Esophagus (tissue), 2 donors: ENCODE measurements at regions not wholly inside any gene's neighbourhood (a gene's known extent, or its start where the extent isn't known, plus 50 kb on each side); places are given as distances from the start of the nearest gene placed in this dataset.
"Not testable (repeated sequence)": the region's sequence is repeated elsewhere in the genome, so short reads cannot be mapped to it uniquely, and the experiment has no call there.

Experiments used
- H3K27ac ChIP-seq, 2 donors: one replicate each; pipeline ENCODE4 v1.5.1; 2013; ENCODE audit warnings: low read depth in 2 of 2, mild to moderate bottlenecking in 2 of 2, inconsistent platforms in 1 of 2, low read length in 1 of 2, moderate library complexity in 1 of 2
- H3K27me3 ChIP-seq, 2 donors: one replicate each; pipeline ENCODE4 v1.6.1; 2013; ENCODE audit warnings: low read length in 2 of 2, control low read depth in 1 of 2, mild to moderate bottlenecking in 1 of 2; ENCODE audit not compliant: insufficient read depth in 2 of 2, control insufficient read depth in 1 of 2
- H3K36me3 ChIP-seq, 2 donors: one replicate each; pipeline ENCODE4 v1.6.1; 2013; ENCODE audit warnings: low read length in 1 of 2; ENCODE audit not compliant: control insufficient read depth in 2 of 2, insufficient read depth in 2 of 2
- H3K4me1 ChIP-seq, 2 donors: one replicate each; pipeline ENCODE4 v1.6.1; 2013; ENCODE audit warnings: low read length in 1 of 2; ENCODE audit not compliant: control insufficient read depth in 2 of 2, insufficient read depth in 2 of 2
- H3K4me3 ChIP-seq, 2 donors: one replicate each; pipeline ENCODE4 v1.5.1; 2013; ENCODE audit warnings: low read length in 2 of 2, mild to moderate bottlenecking in 2 of 2, low read depth in 1 of 2, moderate library complexity in 1 of 2
- H3K9me3 ChIP-seq, 2 donors: one replicate each; pipeline ENCODE4 v1.6.1; 2013; ENCODE audit warnings: mild to moderate bottlenecking in 2 of 2, low read depth in 1 of 2, low read length in 1 of 2, moderate library complexity in 1 of 2; ENCODE audit not compliant: control insufficient read depth in 2 of 2, insufficient read depth in 1 of 2
- WGBS, 2 donors: extraction: QIAGEN DNeasy Blood & Tissue Kit; methylation state at CpG; one replicate each; pipeline ENCODE4 v1.1.7; 2013; 5-methylcytosine and 5-hydroxymethylcytosine counted together
- donor health status: healthy with polysubstance abuse.
- donor health status: Bipolar disorder and iron deficiency.

- WGBS, 2 donors: 7 to 10% methylated on average over 3 of the region's 3 CpGs
These were observed 111.7 kb upstream of the CDK13 start for GRCh38 chr7:39838326-39838725.

GRCh38 chr7:39845006-39845405, 105.0 kb upstream of the CDK13 start:
- H3K4me3 ChIP-seq: no peak overlapping the region
- no peak overlapping the region for H3K27ac ChIP-seq
- WGBS, 2 donors: 41 to 51% methylated on average over 2 of the region's 2 CpGs
- no peaks in the 10 kb centered on the region for H3K36me3 ChIP-seq
- no peaks in the 10 kb centered on the region for H3K27me3 ChIP-seq
- H3K4me1 ChIP-seq: no peaks in the 10 kb centered on the region
- H3K9me3 ChIP-seq: no peaks in the 10 kb centered on the region

More at GRCh38 chr7:39838326-39838725, 111.7 kb upstream of the CDK13 start:
- no peaks in the 10 kb centered on the region for H3K27me3 ChIP-seq
- no peaks in the 10 kb centered on the region for H3K36me3 ChIP-seq
- no peak overlapping the region for H3K4me3 ChIP-seq
- peaks cover 0 to 3% of the 10 kb centered on the region in 2 donors for H3K4me1 ChIP-seq
- H3K27ac ChIP-seq: no peak overlapping the region
- no peaks in the 10 kb centered on the region for H3K9me3 ChIP-seq

DNA sequence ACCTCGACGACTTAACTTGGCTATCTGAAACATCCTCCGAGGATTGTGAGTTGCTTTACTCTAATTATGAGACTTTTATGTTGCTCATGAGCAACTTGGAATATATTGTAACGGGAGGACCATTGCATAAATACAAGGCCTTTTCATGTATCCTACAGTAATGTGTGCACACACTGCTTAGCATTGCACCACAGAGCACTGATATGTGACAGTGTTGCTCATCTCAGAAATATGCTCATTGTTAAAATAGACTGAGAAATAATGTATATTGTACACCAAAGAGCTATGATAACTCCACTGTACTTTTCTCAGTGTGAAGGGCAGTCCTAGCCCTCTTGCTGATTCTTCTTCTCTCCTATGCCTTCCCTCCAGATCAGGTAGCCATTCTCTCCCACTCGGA, 102.8 kb upstream of the CDK13 start:
- Histone ChIP-seq H3K4me3 (no peak overlapping the region), H3K27ac (no peak overlapping the region), H3K36me3 (no peaks in the 10 kb centered on the region), H3K4me1 (no peaks in the 10 kb centered on the region), H3K27me3 (no peaks in the 10 kb centered on the region), H3K9me3 (no peaks in the 10 kb centered on the region)
- 87 to 88% methylated on average over 5 of the region's 5 CpGs for WGBS, 2 donors

GRCh38 chr7:39851466-39852045, 98.5 kb upstream of the CDK13 start:
- H3K27ac ChIP-seq: no peak overlapping the region
- no peaks in the 10 kb centered on the region for H3K36me3 ChIP-seq
- H3K27me3 ChIP-seq: no peaks in the 10 kb centered on the region
- no peak overlapping the region for H3K4me3 ChIP-seq
- H3K9me3 ChIP-seq: no peaks in the 10 kb centered on the region
- 76 to 89% methylated on average over 2 of the region's 2 CpGs for whole genome bisulfite sequencing, 2 donors
- no peaks in the 10 kb centered on the region for H3K4me1 ChIP-seq

DNA sequence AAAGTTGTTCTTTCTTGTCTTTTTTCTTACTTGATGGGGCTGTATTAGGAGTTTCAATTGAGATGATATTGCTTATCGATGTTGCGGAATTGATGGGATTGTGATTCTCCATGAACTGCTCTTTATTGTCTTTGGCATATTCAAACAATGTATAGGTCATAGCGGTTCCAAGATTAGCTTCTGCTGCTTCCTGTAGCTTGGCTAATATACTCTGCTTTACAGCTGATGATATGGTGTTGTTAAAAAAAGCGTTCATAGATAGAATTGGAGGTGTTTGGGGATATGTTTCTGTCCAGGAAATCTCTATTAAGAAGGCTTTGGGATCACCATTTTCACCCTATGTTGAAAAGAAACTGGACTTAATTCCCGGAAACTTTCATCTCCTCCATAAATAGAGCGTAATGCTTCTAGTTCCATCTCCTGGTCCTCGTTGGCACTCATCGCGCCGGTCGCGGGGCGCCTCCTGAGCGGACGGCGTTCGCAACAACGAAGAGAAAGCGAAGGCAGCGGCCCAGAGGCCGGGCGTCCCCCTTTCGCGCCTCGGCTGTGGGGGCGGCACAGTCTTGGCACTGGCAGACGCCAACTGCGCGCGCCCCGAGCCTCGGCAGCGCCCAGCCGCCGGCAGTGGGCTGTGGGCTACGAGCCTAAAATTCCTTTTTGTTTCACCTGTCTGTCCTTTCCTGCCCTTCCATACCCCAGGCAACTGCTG, 95.3 kb upstream of the CDK13 start:
- H3K9me3 ChIP-seq, H3K36me3 ChIP-seq, H3K27ac ChIP-seq, H3K4me1 ChIP-seq, H3K27me3 ChIP-seq: not testable (repeated sequence)
- 12 to 19% methylated on average over 20 to 30 of the region's 36 CpGs for WGBS, 2 donors
- peak overlapping the region; percentile 29 to 45 for H3K4me3 ChIP-seq

- H3K4me3 ChIP-seq: peak overlapping the region; percentile 29 to 45
- no peaks in the 10 kb centered on the region for H3K27me3 ChIP-seq
- H3K4me1 ChIP-seq: no peaks in the 10 kb centered on the region
- H3K36me3 ChIP-seq: no peaks in the 10 kb centered on the region
- WGBS, 2 donors: 44 to 48% methylated on average over 1 of the region's 1 CpG
- no peak overlapping the region for H3K27ac ChIP-seq
- H3K9me3 ChIP-seq: no peaks in the 10 kb centered on the region
These were observed 94.8 kb upstream of the CDK13 start for GRCh38 chr7:39855325-39855674.

- H3K36me3 ChIP-seq, H3K27ac ChIP-seq, H3K27me3 ChIP-seq, H3K4me1 ChIP-seq, H3K9me3 ChIP-seq, H3K4me3 ChIP-seq: not testable (repeated sequence)
- WGBS, 2 donors: 88 to 93% methylated on average over 3 of the region's 3 CpGs
These were observed 86.3 kb upstream of the CDK13 start for GRCh38 chr7:39863675-39864322.

GRCh38 chr7:39869888-39870522, 80.1 kb upstream of the CDK13 start:
- 68 to 73% methylated on average over 5 of the region's 5 CpGs for WGBS, 2 donors
- not testable (repeated sequence) for H3K27ac ChIP-seq, H3K4me1 ChIP-seq, H3K36me3 ChIP-seq, H3K4me3 ChIP-seq, H3K9me3 ChIP-seq, H3K27me3 ChIP-seq

DNA sequence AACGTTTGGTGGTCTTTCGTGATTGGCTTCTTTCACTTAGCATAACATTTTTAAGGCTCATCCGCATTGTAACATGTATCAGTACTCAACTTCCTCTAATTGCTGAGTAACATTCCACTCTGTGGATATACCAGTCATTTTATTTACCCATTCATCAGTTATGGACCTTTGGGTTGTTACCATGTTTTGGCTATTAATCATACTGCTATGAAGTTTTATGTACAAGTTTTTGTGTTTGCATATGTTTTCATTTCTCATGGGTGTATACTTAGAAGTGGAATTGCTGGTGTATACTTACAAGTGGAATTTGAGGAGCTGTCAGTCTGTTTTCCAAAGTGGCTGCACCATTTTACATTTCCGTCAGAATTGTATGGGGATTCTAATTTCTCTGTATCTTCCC, 78.4 kb upstream of the CDK13 start:
- H3K4me3 ChIP-seq, H3K27me3 ChIP-seq, H3K9me3 ChIP-seq, H3K27ac ChIP-seq, H3K4me1 ChIP-seq, H3K36me3 ChIP-seq: not testable (repeated sequence)
- 90 to 91% methylated on average over 4 of the region's 4 CpGs for WGBS, 2 donors
